ENCODE measurements at regions not wholly inside any gene's neighbourhood (a gene's known extent, or its start where the extent isn't known, plus 50 kb on each side); places are given as distances from the start of the nearest gene placed in this dataset.

- Histone ChIP-seq H2BK120ac (ENCODE audit: low read depth, low read length) (no peak overlapping the region), H3K14ac (replicated peaks; ENCODE audit: low read depth, low read length) (no peak overlapping the region; the same call in 1 of the 2 replicates), H2BK15ac (ENCODE audit: low read depth, low read length) (no peak overlapping the region), H3K9ac (ENCODE audit: low read depth, low read length) (no peak overlapping the region), H4K5ac (ENCODE audit: low read depth, low read length) (no peak overlapping the region), H3K27ac (ENCODE audit: insufficient read depth, low read length) (no peak overlapping the region), H4K20me1 (ENCODE audit: insufficient read depth, low read length) (no peaks in the 10 kb centered on the region), H4K8ac (ENCODE audit: low read depth in 2 of 2, low read length in 2 of 2) (no peak overlapping the region), H3K36me3 (ENCODE audit: control insufficient read depth, insufficient read depth, low read length) (no peaks in the 10 kb centered on the region), H4K91ac (ENCODE audit: insufficient read depth, low read depth, low read length) (no peak overlapping the region), H3K18ac (ENCODE audit: low read depth, low read length) (no peak overlapping the region), H3K4ac (ENCODE audit: low read depth, low read length) (no peak overlapping the region), H2AFZ (replicated peaks; ENCODE audit: low read length, poor library complexity) (no peak overlapping the region), H3K9me1 (ENCODE audit: insufficient read depth, low read length) (peaks cover 4% of the 10 kb centered on the region), H3K56ac (ENCODE audit: extremely low read depth, insufficient read depth, low read length) (no peak overlapping the region), H3K4me3 (ENCODE audit: insufficient read depth, low read depth, low read length) (no peak overlapping the region), H3K79me1 (ENCODE audit: low read depth in 1 of 2, low read length in 2 of 2) (no peaks in the 10 kb centered on the region; a peak in 1 of 4 replicates), H2BK5ac (ENCODE audit: low read depth, low read length, poor library complexity, severe bottlenecking) (no peak overlapping the region), H2AK5ac (ENCODE audit: low read depth, low read length) (no peak overlapping the region), H3K4me2 (ENCODE audit: low read depth, low read length) (no peak overlapping the region), H3K23ac (ENCODE audit: low read depth, low read length) (no peak overlapping the region), H3K4me1 (ENCODE audit: control insufficient read depth, insufficient read depth, low read length) (peaks cover 2% of the 10 kb centered on the region), H3K27me3 (ENCODE audit: control insufficient read depth, insufficient read depth, low read length) (no peaks in the 10 kb centered on the region; the same call in 1 of the 2 replicates), H3K9me3 (ENCODE audit: control insufficient read depth, insufficient read depth, low read length) (no peaks in the 10 kb centered on the region), H2AK9ac (replicated peaks; ENCODE audit: low read depth, low read length, poor library complexity) (no peak overlapping the region), H2BK20ac (ENCODE audit: low read depth, low read length) (no peak overlapping the region)
- no TSS peak for BruUV-seq (replicated peaks)
- WGBS, 2 experiments (ENCODE audit: extremely low coverage in 2 of 2, insufficient read length in 1 of 2), result 80% methylated on average over 2 of the region's 10 CpGs; no CpG with 5 or more reads in 1 of the 2 experiments
- ChIA-PET CTCF (no interaction called here), POLR2A (ENCODE audit: unreplicated experiment) (no interaction called here)
- intact Hi-C loops (cut with micrococcal nuclease) (no loop called here), in situ Hi-C loops (cut with MboI; ENCODE audit: low sequenced_read_pairs) (no loop called here), dilution Hi-C loops (cut with HindIII; ENCODE audit: low sequenced_read_pairs, unreplicated experiment) (no loop called here)
- ATAC-seq (ENCODE audit: low read depth) (no peak), DNase-seq (no peak)
- no peak for TF ChIP-seq SMC3 (IDR thresholded peaks at IDR 0.05; ENCODE audit: low read depth, low read length)
- no peak for TF ChIP-seq RAD21 (IDR thresholded peaks at IDR 0.05; ENCODE audit: low read length)
- no peak for TF ChIP-seq CHD1 (IDR thresholded peaks at IDR 0.05; ENCODE audit: low read depth, low read length)
- no peak for TF ChIP-seq RCOR1 (IDR thresholded peaks at IDR 0.05; ENCODE audit: insufficient replicate concordance, low read length)
- no peak for TF ChIP-seq MAFK (IDR thresholded peaks at IDR 0.05; ENCODE audit: low read depth, low read length)
- TF ChIP-seq RFX5 (IDR thresholded peaks at IDR 0.05; ENCODE audit: low read depth, low read length), result no peak
- no peak for TF ChIP-seq CTCF (conservative IDR thresholded peaks at IDR 0.05; ENCODE audit: low read depth, low read length)
- no peak for TF ChIP-seq MAZ (IDR thresholded peaks at IDR 0.05; ENCODE audit: borderline replicate concordance, low read depth, low read length)
- TF ChIP-seq USF2 (IDR thresholded peaks at IDR 0.05; ENCODE audit: low read depth, low read length), result no peak
These were observed 82.4 kb upstream of the PODXL start for GRCh38 chr7:131638641-131639430.

All from IMR-90 (cell line).